Neural progenitor cell (in vitro differentiated cells): ENCODE measurements at regions not wholly inside any gene's neighbourhood (a gene's known extent, or its start where the extent isn't known, plus 50 kb on each side); places are given as distances from the start of the nearest gene placed in this dataset.

ENCODE experiments used
- DNase-seq: peaks from one replicate; pipeline ENCODE4 v3.0.0-alpha.2; 2016; ENCODE audit warnings: low spot score
- H2AFZ ChIP-seq: fragments of 200-600 bp; sonication (generic); replicated peaks from 2 replicates; pipeline ENCODE4 v1.6.1; 2016; ENCODE audit warnings: antibody characterized with exemption
- H3F3A ChIP-seq: fragments of 200-600 bp; sonication (generic); 2 replicates; pipeline ENCODE4 v1.6.1; 2016; ENCODE audit warnings: antibody characterized with exemption, low read depth
- H3K27ac ChIP-seq: fragments of 200-600 bp; sonication (generic); 2 replicates; pipeline ENCODE4 v1.5.1; 2016; ENCODE audit warnings: mild to moderate bottlenecking
- H3K27me3 ChIP-seq: fragments of 200-600 bp; sonication (generic); 2 replicates; pipeline ENCODE4 v1.6.1; 2016; ENCODE audit warnings: mild to moderate bottlenecking, moderate library complexity
- H3K36me3 ChIP-seq: fragments of 200-600 bp; sonication (generic); 2 replicates; pipeline ENCODE4 v1.5.1; 2016
- H3K4me1 ChIP-seq: fragments of 200-600 bp; sonication (generic); 2 replicates; pipeline ENCODE4 v1.6.1; 2016; ENCODE audit warnings: mixed run types
- H3K4me2 ChIP-seq: fragments of 200-600 bp; sonication (generic); 2 replicates; pipeline ENCODE4 v1.6.1; 2016
- H3K4me3 ChIP-seq: fragments of 200-600 bp; sonication (generic); 2 replicates; pipeline ENCODE4 v1.5.1; 2016
- H3K79me2 ChIP-seq: fragments of 200-600 bp; sonication (generic); 2 replicates; pipeline ENCODE4 v1.6.1; 2016; ENCODE audit warnings: low read depth
- H3K9ac ChIP-seq: fragments of 200-600 bp; sonication (generic); 2 replicates; pipeline ENCODE4 v1.6.1; 2016
- H3K9me3 ChIP-seq: fragments of 200-600 bp; sonication (generic); 2 replicates; pipeline ENCODE4 v1.5.1; 2016; ENCODE audit warnings: low read depth
- H4K20me1 ChIP-seq: fragments of 200-600 bp; sonication (generic); 2 replicates; pipeline ENCODE4 v1.6.1; 2016; ENCODE audit warnings: low read depth
- H3K27ac Mint-ChIP-seq: 3 replicates; pipeline ENCODE4 v1.8.0; 2021; ENCODE audit warnings: mixed read lengths
- H3K27me3 Mint-ChIP-seq: 2 replicates; pipeline ENCODE4 v1.8.0; 2022; ENCODE audit warnings: low read depth, mild to moderate bottlenecking, inconsistent platforms, moderate library complexity, mixed read lengths; ENCODE audit not compliant: insufficient read depth
- H3K36me3 Mint-ChIP-seq: 3 replicates; pipeline ENCODE4 v1.8.0; 2021; ENCODE audit warnings: mixed read lengths
- H3K4me1 Mint-ChIP-seq: 3 replicates; pipeline ENCODE4 v1.8.0; 2021; ENCODE audit warnings: mixed read lengths
- H3K4me3 Mint-ChIP-seq: 3 replicates; pipeline ENCODE4 v1.8.0; 2021; ENCODE audit warnings: mild to moderate bottlenecking, moderate library complexity, mixed read lengths
- H3K9me3 Mint-ChIP-seq: 3 replicates; pipeline ENCODE4 v1.8.0; 2020; ENCODE audit warnings: mixed read lengths
- CTCF ChIP-seq: fragments of 200-600 bp; sonication (generic); IDR thresholded peaks from 2 replicates; pipeline ENCODE4 v1.5.1; 2017; ENCODE audit warnings: antibody characterized with exemption, mild to moderate bottlenecking
- EZH2 ChIP-seq: fragments of 200-600 bp; sonication (generic); IDR thresholded peaks from 2 replicates; pipeline ENCODE4 v1.6.1; 2017; ENCODE audit warnings: antibody characterized with exemption, mild to moderate bottlenecking, moderate library complexity
- EZH2phosphoT487 ChIP-seq: fragments of 200-600 bp; sonication (generic); IDR thresholded peaks from 2 replicates; pipeline ENCODE4 v1.6.1; 2017; ENCODE audit warnings: antibody characterized with exemption

- Mint-ChIP-seq H3K27me3 (peaks cover 4% of the 10 kb centered on the region), H3K36me3 (no peaks in the 10 kb centered on the region), H3K27ac (no peak overlapping the region), H3K4me3 (no peak overlapping the region), H3K9me3 (peaks cover 47% of the 10 kb centered on the region), H3K4me1 (no peaks in the 10 kb centered on the region)
- H3K4me2 ChIP-seq, result no peak overlapping the region
- no peaks in the 10 kb centered on the region for H3F3A ChIP-seq
- no peaks in the 10 kb centered on the region for H3K4me1 ChIP-seq
- H2AFZ ChIP-seq, result no peak overlapping the region
- H3K27ac ChIP-seq, result no peak overlapping the region
- H3K27me3 ChIP-seq, result no peaks in the 10 kb centered on the region
- no peak overlapping the region for H3K9ac ChIP-seq
- no peak overlapping the region for H3K4me3 ChIP-seq
- TF ChIP-seq CTCF (no peak), EZH2 (no peak), EZH2phosphoT487 (no peak)
- peaks cover 29% of the 10 kb centered on the region for H3K9me3 ChIP-seq
- no peak for DNase-seq
- no peaks in the 10 kb centered on the region for H3K79me2 ChIP-seq
- no peaks in the 10 kb centered on the region for H3K36me3 ChIP-seq
- H4K20me1 ChIP-seq, result no peaks in the 10 kb centered on the region
Measured at GRCh38 chr14:106286697-106287290, 760.4 kb downstream of the TMEM121 start.

GRCh38 chr14:106287506-106287905 is 761.1 kb downstream of the TMEM121 start:
- Mint-ChIP-seq H3K27ac (no peak overlapping the region), H3K27me3 (peaks cover 4% of the 10 kb centered on the region), H3K9me3 (peaks cover 45% of the 10 kb centered on the region), H3K4me1 (no peaks in the 10 kb centered on the region), H3K36me3 (no peaks in the 10 kb centered on the region), H3K4me3 (no peak overlapping the region)
- H3F3A ChIP-seq, result no peaks in the 10 kb centered on the region
- TF ChIP-seq EZH2phosphoT487, result no peak
- no peak for TF ChIP-seq CTCF
- TF ChIP-seq EZH2, result no peak
- no peak for DNase-seq
- H3K4me3 ChIP-seq, result no peak overlapping the region
- no peak overlapping the region for H3K9ac ChIP-seq
- H2AFZ ChIP-seq, result no peak overlapping the region
- no peaks in the 10 kb centered on the region for H3K79me2 ChIP-seq
- H3K27me3 ChIP-seq, result no peaks in the 10 kb centered on the region
- no peaks in the 10 kb centered on the region for H4K20me1 ChIP-seq
- H3K9me3 ChIP-seq, result peaks cover 23% of the 10 kb centered on the region
- no peak overlapping the region for H3K27ac ChIP-seq
- no peak overlapping the region for H3K4me2 ChIP-seq
- no peaks in the 10 kb centered on the region for H3K4me1 ChIP-seq
- H3K36me3 ChIP-seq, result no peaks in the 10 kb centered on the region

- Histone ChIP-seq H3K4me3 (no peak overlapping the region), H3K79me2 (no peaks in the 10 kb centered on the region), H3K4me1 (no peaks in the 10 kb centered on the region), H3F3A (no peaks in the 10 kb centered on the region), H3K9me3 (peaks cover 20% of the 10 kb centered on the region), H3K36me3 (no peaks in the 10 kb centered on the region), H3K27me3 (no peaks in the 10 kb centered on the region), H4K20me1 (no peaks in the 10 kb centered on the region), H3K27ac (no peak overlapping the region), H2AFZ (no peak overlapping the region), H3K9ac (no peak overlapping the region), H3K4me2 (no peak overlapping the region)
- Mint-ChIP-seq H3K27me3 (peaks cover 2% of the 10 kb centered on the region), H3K27ac (no peak overlapping the region), H3K4me1 (no peaks in the 10 kb centered on the region), H3K4me3 (no peak overlapping the region), H3K9me3 (peaks cover 47% of the 10 kb centered on the region), H3K36me3 (no peaks in the 10 kb centered on the region)
- DNase-seq, result no peak
- TF ChIP-seq EZH2phosphoT487 (no peak), CTCF (no peak), EZH2 (no peak)
Measured at GRCh38 chr14:106291626-106292025, 765.2 kb downstream of the TMEM121 start.
